ENCODE measurements at regions not wholly inside any gene's neighbourhood (a gene's known extent, or its start where the extent isn't known, plus 50 kb on each side); places are given as distances from the start of the nearest gene placed in this dataset.

DNA sequence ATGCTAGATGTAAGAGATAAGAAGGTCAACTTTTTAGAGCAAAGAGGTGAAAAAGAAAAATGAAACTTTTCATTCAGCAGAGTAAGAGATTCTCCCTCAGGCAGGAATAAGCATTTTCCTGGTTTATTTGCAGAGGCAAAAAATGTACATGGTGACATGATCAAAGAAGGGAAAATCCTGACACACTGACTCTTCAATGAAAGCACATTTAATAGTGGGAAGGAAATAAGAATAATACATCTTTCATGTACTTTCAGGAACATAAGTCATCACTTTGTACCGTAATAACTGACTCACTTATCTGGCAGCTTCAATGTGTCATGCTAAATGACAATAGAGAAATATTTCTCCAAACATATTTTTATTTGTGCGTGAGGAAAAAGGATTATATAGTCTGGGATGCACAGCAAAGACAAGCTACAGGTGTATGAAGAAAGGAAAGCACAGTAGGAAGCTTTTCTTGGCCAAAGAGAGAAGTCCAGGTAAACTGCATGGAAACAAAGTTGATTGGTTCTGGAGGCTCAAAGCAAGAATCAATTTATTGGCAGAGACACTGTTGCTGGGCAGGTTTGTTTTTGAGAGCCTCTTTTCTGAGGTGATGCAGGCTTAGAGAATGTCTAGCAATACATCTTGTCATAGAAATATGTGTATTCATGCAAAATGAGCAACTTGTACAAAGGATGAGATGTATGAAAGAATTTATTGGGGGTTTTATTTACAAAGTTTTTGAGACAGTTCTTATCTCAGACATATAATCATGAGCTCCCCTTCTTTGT is 1409.0 kb downstream of the PLA2G4A start:
- DNase-seq: no peak

DNA sequence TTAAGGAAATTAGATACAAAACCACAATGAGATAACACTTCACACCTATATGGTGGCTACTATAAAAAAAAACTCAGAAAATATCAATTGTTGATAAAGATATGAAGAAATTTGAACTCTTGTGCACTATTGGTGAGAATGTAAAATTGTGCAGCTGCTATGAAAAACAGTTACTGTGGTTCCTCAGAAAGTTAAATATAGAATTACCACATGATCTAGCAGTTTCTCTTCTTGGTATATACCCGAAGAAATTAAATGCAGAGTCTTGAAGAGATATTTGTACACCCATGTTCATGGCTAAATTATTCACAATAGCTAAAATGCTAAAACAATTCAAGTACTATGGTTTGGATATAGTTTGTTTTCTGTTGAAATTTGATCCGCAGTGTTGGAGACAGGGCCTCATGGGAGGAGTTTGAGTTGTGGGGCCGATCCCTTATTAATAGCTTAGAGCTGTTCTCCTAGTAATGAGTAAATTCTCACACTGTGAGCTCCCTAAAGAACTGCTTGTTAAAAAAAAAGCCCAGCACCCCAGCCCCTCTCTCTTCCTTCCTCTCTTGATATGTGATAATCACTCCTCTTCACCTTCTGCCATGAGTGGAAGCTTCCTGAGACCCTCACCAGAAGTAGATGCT is 1412.1 kb downstream of the PLA2G4A start:
- no peak for DNase-seq

DNA sequence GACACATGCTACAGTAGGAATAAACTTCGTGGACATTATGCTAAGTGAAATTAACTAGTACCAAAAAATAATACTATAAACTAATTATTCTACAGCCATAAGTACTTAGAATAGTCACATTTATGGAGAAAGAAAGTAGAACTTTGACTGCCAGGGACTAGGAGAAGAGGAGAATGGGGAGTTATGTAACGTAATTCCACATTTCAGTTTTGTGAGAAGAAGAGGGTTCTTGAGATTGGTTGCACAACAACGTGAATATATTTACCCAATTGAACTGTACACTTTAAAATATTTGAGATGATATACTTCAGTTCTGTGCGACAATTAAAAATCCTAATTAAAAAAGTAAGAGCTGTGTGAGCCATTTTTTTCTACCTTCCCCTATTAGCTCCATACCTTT is 1412.9 kb downstream of the PLA2G4A start:
- DNase-seq: no peak

DNA sequence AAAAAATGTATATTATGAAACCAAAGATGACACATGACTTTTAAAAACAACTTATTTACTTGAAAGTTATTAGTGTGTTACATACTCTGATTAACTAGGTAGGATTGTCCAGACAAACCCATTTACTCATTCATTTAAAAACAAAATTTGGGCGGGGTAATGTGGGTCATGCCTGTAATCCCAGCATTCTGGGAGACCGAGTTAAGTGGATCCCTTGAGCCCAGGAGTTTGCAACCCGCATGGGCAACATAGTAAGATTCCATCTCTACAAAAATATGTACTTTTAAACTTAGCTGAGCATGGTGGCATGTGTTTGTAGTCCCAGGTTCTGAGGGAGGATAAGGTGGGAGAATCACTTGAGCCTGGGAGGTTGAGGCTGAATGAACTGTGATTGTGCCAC is 1414.7 kb downstream of the PLA2G4A start:
- no peak for DNase-seq

DNA sequence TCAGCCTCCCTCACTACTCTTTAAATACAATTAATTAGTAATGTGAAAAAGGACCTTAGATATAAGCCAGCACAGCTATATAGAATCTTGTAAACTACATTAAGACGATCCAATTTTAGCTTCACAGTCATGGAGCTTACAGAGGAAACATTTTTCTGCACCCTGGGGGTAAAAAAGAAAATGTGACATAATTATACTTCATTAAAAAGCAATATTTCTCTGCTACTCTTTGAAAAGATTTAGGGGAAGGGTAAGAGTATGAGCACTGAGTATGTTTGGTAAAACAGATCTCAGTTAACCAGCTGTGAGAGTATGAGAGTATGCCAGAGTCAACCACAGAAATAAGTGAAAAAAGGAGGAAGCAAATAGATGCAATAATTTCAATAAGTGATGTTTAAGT is 1415.9 kb downstream of the PLA2G4A start:
- no peak for DNase-seq

DNA sequence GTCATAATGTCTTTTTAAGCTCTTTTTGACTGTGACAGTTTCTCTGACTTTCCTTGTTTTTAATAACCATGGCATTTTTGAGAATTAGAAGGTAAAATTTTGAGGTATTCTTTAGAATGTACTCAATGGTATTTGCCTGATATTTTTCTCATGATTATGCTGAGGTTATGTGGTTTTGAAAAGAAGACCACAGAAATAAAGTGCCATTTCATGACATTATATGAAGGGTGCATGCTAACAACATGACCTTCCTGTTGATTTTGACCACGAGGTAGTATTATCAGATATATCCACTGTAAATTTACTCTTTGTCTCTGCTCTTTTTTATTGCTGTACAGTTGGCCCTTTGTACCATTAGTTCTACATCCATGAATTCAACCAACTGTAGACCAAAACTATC is 1418.5 kb downstream of the PLA2G4A start:
- no peak for DNase-seq

DNA sequence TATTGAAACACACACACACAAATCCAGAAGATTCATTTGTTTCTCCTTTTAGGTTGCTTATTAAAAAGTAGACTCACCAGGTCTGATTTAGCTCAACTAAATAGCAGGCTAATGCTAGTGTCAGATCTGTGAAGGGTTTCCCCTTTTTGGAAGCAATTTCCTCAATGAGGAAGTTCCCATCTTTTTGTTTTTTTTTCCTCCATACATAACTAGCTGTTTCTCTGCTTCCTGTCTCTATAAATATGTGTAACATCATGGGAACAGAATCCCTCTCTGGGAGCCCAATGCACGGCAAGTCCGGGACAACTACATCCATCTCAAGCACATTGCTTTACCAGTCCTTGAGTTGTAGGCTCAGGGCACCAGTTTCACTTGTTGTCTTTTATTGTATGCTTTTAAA is 1421.1 kb downstream of the PLA2G4A start:
- no peak for DNase-seq

DNA sequence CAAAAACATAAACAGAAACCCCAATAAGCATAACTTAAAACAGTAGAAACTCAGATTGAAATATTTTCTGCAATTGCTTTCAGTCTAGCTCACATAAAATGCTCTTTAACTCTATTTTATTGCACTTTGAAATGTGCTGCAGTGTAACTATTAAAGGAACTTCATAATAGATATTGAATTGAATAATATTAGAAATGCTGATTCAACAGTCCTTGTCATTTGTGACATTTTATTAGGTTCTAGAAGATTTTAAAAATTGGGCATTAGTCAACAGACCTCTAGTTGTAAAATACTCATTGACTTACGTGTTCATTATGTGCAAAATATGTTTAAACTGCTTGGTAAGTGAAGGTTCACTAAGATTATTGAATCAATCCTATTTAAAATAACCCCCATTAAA is 1422.3 kb downstream of the PLA2G4A start:
- DNase-seq: no peak

DNA sequence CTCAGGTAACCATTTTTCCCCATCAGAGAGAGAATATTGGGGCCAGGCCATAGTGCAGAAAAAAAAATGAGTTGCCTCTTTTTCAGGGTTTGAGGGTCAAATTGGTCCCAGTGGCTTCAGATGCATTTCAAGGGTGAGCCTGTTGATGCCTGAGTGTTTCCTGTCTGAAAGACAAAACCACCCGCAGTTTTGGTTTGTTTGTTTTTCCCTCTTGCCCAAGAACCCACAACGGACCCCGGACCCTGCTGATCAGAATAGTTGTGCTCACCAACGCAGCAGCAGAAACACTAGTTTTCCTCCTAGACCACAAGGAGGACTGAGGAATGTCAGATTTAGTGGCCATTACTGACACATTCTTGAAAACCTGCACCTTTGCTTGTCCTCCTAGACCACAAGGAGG is 1433.1 kb downstream of the PLA2G4A start:
- no peak for DNase-seq

DNA sequence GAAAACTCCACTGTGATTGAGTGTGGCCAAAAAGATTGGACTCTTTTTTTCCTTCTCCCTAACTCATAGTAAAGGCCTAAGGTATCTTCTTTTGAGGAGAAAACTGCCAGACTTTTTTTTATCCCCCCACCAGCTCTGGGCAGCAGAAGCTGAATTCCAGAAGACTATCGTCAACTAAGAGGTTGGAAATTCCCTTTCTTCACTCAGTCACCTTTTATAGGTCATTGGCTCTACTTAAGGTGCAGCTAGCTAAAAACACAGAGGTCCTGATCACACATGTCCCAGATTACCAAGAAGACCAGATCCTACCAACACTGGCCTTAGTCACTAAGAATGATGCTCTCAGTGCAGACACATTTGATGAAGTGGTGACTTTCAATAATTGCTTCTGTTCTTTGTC is 1441.2 kb downstream of the PLA2G4A start:
- DNase-seq: no peak

DNA sequence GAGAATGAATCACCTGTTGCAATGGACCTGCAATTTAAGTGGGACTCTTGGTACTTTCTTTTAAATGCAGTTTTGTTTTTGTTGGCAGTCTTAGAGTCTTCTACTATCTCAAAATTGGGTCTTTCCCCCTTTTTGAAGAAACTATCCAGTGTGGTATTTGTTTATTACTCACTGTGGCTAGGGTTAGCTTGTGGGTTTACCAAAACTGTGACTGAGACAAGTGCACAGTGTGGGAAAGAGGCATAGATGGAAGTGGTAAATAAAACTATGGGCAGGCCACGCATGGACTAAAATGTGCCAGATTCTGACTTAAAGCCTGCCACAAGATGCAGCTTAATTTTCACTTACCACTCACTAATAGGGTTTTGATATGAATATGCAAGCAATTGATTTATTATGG is 1441.7 kb downstream of the PLA2G4A start:
- DNase-seq: no peak

DNA sequence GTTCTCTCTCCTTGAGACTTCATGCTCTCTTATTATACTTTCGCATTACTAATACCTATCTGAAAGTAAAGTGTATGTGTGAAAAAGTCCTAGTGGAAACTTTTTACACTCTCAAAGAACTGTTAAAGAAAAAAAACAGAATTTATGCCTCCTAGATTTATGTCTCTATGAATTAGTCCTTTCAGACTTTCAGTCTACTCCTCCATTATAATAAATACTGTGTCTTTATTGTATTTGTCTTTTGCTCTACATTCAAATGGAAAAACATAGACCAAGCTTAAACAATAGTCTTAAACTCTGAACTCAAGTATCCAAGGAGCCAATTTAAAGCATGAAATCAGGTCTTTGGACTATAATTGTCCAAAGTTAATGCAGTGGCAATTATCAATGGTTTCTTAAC is 1449.0 kb downstream of the PLA2G4A start:
- DNase-seq: no peak

DNA sequence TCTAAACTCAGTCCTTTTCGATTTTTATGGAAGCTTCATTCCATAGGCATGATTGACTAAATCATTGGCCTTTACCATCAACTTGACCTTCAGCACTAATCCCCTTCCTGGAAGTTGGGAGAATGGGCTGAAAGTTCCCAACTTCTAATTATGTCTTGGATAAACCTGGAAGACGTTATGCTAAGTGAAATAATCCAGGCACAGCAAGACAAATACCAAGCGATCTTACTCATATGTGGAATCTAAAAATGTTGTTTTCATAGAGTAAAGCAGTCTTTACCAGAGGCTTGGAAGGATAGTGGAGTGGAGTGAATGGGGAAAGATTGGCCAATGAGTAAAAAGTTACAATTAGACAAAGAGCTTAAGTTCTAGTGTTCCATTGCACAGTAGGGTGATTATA is 1453.2 kb downstream of the PLA2G4A start:
- no peak for DNase-seq

DNA sequence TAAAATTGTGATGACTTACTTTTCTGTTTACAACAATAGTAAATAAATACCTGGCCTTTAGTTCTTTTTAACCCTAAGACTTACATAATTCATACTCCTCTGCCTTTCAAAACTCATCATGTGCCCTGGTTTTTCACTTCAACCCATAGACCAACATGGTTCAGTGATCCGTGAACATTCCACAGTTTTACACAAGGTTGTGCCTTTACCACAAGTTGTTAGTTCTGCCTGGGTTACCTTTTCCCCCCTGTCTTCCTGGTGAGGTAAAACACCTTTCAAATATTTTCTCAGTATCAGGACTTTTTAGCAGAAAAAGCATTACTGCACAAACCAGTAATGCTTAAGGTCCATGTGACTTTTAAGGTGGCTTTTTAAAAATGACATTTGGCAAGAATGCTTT is 1466.4 kb downstream of the PLA2G4A start:
- DNase-seq: no peak

DNA sequence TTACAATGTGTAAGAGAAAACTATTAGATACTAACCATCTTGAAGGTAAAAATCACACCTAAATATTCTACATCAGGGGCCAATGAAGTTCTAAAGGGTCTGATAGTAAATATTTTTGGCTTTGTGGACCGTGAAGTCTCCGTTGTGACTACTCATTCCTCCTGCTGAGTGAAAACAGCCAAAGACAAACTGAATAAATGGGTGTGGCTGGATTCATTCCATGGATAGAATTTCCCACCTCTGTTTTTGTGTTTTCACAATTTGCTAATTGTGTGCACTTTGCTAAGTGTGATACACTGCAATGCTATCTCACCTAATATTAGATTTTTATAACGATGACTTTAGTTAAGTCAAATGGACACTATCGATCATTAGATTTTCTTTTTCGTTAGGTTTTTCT is 1474.0 kb downstream of the PLA2G4A start:
- no peak for DNase-seq

DNA sequence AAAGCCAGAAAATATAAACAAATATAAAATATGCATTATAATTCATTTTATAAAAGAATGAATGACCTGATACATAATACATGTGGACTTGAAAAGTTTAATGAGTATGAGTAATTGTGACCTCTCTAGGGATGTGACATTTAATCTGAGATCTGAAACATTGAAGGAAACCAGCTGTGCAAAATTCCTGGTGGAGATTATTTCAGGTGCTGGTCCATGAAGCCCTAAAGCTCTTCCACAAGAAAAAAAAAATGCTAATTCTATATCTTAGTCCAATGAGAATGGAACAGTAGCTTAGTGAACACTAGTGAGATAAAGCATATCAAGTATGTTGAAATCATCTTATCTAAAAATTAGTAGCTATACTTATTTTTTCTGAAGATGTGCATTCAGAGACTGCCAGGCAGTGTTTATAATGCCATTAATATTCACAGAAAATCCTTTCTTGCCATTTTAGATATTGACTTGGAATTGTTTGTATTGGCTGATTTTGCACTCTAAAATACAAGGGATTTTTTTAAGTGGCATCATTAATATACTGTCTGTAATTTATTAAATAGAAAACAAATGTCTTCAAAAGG is 1485.9 kb downstream of the PLA2G4A start:
- no peak for DNase-seq

DNA sequence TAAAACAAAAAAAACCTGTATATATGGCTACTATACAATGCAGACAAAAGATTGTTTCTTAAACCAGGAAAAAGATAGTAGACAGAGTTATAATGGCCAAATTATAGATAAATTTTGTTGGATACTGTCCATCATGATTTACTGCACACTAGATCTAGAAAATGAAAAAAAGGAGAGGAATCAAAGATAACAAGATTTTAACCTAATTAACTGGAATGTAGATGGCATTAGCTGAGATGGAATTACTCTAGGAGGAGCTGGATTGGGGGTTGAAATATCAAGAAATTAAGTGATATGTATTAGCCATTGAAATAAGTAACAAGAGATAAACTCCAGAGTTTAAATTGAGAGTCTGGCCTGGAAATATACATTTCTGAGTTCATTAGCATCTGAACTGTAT is 1489.1 kb downstream of the PLA2G4A start:
- DNase-seq: no peak

DNA sequence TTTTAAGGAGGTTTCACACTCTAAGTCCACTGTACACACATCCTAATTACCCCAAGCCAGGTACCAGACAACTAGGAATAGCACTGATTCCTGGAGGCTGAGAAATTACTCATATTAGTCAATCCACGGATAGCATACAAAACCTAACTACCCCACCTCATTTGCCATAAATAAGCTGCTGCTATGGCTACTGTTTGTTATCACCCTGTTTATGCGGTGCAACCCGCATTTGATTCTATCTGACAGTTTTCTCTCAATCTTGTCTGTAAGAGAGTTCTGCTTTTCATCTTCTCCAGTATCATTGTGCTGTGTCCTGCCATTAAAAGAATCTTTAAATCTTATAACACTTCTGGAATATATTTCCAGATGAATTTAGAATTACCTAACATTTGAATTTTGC is 1496.5 kb downstream of the PLA2G4A start:
- no peak for DNase-seq

DNA sequence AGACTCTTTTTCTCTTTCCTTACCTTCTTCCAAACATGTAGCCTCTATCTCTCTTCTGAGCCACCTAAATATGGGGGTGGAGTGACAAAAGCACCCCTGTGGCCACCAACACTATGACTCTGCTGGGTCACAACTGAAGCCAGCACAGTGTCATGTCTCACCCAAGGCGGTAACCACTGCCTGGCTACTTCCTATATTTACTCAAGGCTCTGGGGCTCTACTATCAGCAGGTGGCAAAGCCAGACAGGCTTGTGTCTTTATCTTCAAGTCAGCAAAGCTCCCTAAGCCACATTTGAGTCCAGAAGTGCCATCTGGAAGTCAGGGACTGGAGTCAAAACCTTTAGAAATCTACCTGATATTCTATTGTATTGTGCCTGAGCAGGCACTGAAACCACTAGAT is 1515.2 kb downstream of the PLA2G4A start:
- DNase-seq: no peak

DNA sequence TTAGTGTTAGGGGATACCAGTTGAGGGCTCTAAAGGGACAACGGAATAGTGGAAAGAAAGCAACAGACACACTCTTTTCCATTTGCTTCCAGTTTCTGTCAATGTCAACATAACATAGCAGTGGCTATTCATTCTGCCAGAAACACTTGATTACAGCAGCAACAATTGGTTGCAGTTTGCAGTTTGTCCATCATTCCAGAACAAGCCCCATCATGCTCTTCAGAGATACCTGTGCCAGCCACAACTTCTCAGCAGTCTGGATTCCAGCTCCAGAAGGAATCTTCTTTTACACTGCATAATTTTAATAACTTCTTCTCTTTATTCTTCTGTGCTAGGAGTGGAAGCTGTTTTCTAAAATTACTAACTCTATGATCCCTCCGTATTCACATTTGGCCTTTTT is 1521.4 kb downstream of the PLA2G4A start:
- no peak for DNase-seq

DNA sequence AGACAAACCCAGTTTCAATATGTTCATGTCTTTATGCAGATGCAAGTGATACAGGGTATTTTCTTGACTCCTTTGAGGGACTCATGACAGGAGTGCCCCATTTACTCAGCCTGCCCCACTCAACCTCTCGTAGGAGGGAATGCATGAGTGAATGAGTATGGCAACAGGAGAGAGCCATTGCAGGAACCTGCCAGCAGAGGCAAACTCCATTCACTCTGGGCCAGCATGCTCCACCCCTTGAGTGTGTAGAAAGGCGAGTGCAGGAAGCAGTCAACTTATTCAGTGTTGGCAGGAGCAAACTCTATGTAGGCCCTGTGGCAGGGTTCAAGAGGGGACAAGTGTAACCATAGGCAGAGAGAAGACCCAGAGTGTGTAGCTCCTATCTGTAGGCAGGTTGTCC is 1526.3 kb downstream of the PLA2G4A start:
- no peak for DNase-seq

DNA sequence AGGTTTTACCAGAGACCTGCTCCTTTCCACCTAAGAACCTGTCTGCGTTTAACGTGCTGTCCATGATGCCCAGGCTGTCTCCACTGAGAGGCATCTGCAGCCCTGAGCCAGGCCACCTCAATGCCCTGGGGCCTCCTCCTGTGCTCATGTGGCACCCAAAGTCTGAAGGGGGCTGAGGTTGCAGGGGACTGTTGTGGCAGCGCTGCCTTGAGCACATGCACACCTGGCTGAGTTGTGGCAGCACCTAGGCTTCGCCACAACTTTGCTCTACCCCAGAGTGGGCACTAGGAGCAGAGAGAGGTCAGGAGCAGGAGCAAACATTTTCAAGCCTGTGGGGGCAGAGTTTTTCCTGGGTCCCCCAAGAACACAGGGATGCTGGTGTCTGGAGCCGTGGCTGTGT is 1527.1 kb downstream of the PLA2G4A start:
- no peak for DNase-seq

DNA sequence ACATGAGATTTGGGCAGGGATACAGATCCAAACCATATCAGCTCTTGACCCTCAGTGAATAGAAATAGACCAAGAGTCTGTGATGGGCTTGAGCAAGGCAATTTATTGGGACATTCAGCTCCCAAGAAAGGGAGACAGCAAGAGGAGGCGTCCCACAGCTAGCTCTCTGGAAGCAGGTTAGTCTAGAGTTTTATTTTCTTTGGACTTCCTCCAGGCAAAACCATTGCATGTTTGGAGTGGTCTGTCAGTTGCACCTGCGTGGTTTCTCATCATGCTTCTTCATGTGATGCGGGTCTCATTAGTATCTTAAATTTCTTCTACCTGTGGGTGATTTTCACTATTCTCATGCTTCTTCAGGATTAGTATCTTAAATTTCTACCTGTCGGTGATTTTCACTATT is 1530.6 kb downstream of the PLA2G4A start:
- DNase-seq: no peak

DNA sequence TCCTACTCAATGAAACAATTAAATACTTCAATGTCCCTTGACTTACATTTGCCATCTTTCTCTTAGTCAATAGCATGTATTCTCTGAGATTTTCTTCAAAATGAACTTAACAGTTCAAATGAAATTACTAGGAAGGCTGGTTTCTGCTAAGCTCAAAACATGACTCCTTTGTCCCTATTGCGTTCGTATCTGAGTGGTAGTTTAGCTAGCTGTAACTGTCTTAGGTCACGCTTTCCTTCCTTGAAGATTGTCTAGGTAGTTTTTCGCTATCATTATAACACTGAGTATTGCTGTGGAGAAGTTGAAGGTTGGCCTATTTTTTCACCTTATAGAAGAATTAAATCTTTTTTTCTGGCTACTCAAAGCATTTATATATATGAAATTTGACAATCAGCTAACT is 1535.2 kb downstream of the PLA2G4A start:
- no peak for DNase-seq
